MM.1S (cell line): ENCODE measurements at regions not wholly inside any gene's neighbourhood (a gene's known extent, or its start where the extent isn't known, plus 50 kb on each side); places are given as distances from the start of the nearest gene placed in this dataset.

Experiments used
- EZH2 ChIP-seq: fragments of 300-600 bp; sonication (generic); optimal IDR thresholded peaks from 2 replicates; pipeline ENCODE3; 2017; ENCODE audit warnings: low read depth, mild to moderate bottlenecking, antibody characterized with exemption, low read length, mixed read lengths
- TF ChIP-seq, protein P1 (sequence below): fragments of 300-600 bp; sonication (generic); IDR thresholded peaks from 2 replicates; pipeline ENCODE4 v1.5.1; 2016; ENCODE audit warnings: antibody characterized with exemption, low read length, mixed read lengths

DNA sequence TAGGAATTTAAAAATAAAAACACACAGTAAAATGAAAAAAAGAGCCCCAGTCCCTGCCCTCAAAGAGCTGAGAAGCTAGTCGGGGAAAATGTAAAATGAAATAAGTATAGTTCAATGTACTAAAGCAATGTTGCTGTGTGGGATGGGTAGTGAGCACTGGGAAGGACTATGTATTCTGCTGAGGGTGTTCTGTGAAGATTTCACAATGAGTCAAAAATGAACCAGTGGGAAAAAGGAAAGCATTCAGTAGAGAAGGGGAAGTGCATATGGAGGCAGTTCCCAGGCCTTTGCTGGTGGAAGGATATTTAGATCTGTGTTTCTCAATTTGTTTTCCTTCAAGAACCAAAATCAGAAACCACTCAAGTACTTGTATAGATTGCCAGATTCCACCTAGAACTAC is 1094.7 kb upstream of the KLHL29 start:
- no peak for TF ChIP-seq EZH2
- TF ChIP-seq, protein P1, sequence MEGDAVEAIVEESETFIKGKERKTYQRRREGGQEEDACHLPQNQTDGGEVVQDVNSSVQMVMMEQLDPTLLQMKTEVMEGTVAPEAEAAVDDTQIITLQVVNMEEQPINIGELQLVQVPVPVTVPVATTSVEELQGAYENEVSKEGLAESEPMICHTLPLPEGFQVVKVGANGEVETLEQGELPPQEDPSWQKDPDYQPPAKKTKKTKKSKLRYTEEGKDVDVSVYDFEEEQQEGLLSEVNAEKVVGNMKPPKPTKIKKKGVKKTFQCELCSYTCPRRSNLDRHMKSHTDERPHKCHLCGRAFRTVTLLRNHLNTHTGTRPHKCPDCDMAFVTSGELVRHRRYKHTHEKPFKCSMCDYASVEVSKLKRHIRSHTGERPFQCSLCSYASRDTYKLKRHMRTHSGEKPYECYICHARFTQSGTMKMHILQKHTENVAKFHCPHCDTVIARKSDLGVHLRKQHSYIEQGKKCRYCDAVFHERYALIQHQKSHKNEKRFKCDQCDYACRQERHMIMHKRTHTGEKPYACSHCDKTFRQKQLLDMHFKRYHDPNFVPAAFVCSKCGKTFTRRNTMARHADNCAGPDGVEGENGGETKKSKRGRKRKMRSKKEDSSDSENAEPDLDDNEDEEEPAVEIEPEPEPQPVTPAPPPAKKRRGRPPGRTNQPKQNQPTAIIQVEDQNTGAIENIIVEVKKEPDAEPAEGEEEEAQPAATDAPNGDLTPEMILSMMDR: no peak
